LNCaP clone FGC (cell line): ENCODE measurements at regions not wholly inside any gene's neighbourhood (a gene's known extent, or its start where the extent isn't known, plus 50 kb on each side); places are given as distances from the start of the nearest gene placed in this dataset.

Experiments used
- DNase-seq: peaks from one replicate; pipeline ENCODE4 v3.0.0-alpha.2; 2011; ENCODE audit warnings: low read depth
- H3K4me3 ChIP-seq: 2 replicates; pipeline ENCODE4 v1.5.1; 2011; ENCODE audit warnings: mild to moderate bottlenecking, low read depth, low read length, control low read depth
- CTCF ChIP-seq: IDR thresholded peaks from 2 replicates; pipeline ENCODE4 v1.5.1; 2012; ENCODE audit warnings: mild to moderate bottlenecking; ENCODE audit not compliant: control insufficient read depth, insufficient read depth; ENCODE audit errors: extremely low read depth

DNA sequence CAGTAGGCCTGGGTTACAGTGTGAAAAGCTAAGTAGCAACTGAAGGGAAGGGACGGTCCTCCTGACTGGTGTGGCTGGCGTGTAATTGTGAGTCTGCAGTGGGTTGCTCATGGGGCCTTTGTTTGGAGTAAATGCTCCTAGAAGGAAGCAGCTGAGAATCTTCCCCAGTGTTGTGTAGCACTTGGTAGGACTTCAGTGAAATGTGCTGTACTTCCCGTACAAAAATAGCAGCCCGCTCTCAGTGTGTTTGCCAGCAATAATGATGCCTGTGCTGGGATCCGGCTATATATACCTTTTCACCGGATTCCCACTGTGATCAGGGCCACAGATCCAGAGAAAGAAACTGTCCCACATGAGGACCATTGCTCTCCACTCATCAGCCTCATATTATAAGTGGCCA lies 175.7 kb upstream of the NTM start:
- TF ChIP-seq CTCF, result no peak

DNA sequence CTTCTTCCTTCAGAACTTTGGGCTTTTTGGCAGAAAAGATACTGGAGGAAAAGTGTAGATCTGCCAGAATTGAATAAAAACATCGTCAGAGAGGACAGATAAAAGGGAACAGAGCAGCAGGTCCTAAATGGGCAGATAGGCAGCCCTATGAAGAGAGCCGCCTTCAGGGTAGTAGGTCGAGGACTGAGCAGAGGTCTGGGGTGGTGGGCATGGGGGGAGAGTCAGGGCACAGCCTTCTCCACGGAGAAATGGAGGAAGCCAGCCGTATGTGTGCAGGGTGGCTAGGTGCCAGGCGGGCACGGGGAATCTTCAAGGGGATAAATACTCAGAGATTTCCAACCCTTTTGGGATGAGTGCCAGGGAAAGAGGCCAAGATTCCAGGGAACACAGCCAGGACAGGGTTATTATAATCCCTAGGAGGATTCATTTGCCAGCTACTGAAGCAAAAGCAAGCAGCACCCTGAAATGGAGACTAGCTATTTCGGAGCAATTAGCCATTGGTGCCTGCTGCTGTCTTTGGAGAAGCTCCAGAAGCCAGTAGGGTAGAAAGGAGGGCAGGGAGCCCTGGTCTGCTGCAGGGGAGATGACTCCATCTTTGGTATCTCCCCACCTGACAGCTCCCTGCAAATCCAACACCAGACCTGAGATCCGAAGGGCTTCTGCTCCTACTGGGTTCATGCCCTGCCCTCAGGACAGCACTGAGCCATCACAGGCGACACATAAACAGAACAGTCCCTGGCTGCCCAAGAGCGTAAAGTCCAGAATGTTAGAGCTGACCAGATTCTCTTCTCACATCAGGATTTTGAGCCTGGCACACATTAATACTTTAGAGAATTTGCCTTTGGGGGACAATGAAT lies 174.5 kb upstream of the NTM start:
- DNase-seq, result peak; percentile 40
- TF ChIP-seq CTCF, result no peak
- no peak overlapping the region for H3K4me3 ChIP-seq

More for the DNA sequence above, 175.7 kb upstream of the NTM start:
- no peak for DNase-seq
- H3K4me3 ChIP-seq, result no peak overlapping the region

GRCh38 chr11:131198161-131199014 lies 172.0 kb upstream of the NTM start:
- peak; percentile 31 for DNase-seq
- no peak overlapping the region for H3K4me3 ChIP-seq
- no peak for TF ChIP-seq CTCF

GRCh38 chr11:131199015-131199280 lies 171.5 kb upstream of the NTM start:
- H3K4me3 ChIP-seq, result no peak overlapping the region
- TF ChIP-seq CTCF, result no peak
- DNase-seq, result no peak

DNA sequence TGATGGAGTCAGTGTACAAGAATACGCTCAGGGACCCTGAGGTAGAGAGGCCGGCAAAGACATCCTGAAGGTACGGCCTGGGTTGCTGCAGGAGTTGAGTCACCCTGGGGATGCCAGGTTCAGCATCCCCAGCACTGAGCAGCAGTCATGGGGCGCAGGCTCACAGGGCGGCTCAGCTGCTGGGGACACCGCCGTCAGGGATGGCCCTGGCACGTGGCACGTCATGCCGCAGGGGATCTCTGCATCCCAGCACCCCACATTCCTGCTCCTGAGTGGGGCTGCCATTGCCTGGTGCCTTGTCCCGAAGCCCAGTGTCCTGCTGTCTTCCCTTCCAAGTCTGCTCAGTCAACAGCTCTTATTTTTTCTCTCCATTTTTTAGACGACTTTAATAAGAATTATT lies 168.7 kb upstream of the NTM start:
- TF ChIP-seq CTCF, result no peak
- no peak for DNase-seq

DNA sequence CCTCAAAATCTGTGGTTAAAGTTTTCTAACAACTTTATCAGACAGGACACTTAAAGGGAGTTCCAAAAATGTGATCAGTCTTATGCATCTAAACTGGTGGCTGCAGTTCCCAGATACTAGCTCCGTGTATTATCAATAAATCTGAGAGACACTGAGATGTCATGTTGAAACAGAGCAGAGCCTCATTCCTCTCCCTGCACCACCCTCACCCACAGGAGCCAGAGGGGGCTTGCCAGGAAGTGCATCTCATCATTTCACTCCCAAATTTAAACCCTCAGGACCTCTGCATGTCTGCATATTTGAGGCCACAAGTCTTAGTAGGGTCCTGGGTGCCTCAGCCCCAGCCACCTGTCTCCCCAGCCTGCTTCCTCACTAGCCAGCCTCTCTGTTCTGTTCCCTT lies 167.4 kb upstream of the NTM start:
- no peak for TF ChIP-seq CTCF
- DNase-seq, result no peak
- H3K4me3 ChIP-seq, result no peak overlapping the region

More for the DNA sequence above, 168.7 kb upstream of the NTM start:
- no peak overlapping the region for H3K4me3 ChIP-seq
